NCI-H2107 (cell line): ENCODE measurements at regions not wholly inside any gene's neighbourhood (a gene's known extent, or its start where the extent isn't known, plus 50 kb on each side); places are given as distances from the start of the nearest gene placed in this dataset.

ENCODE experiments used
- DNase-seq: peaks from one replicate; lab custom pipeline; 2025; lab: John Stamatoyannopoulos, UW

GRCh38 chr2:180061085-180061484 lies 54.0 kb upstream of the CWC22 start:
- no peak for DNase-seq

- no peak for DNase-seq
Observed at GRCh38 chr2:180058993-180059392, 51.9 kb upstream of the CWC22 start.

GRCh38 chr2:180057706-180058412 lies 50.8 kb upstream of the CWC22 start:
- no peak for DNase-seq
